ENCODE measurements at regions not wholly inside any gene's neighbourhood (a gene's known extent, or its start where the extent isn't known, plus 50 kb on each side); places are given as distances from the start of the nearest gene placed in this dataset.

DNA sequence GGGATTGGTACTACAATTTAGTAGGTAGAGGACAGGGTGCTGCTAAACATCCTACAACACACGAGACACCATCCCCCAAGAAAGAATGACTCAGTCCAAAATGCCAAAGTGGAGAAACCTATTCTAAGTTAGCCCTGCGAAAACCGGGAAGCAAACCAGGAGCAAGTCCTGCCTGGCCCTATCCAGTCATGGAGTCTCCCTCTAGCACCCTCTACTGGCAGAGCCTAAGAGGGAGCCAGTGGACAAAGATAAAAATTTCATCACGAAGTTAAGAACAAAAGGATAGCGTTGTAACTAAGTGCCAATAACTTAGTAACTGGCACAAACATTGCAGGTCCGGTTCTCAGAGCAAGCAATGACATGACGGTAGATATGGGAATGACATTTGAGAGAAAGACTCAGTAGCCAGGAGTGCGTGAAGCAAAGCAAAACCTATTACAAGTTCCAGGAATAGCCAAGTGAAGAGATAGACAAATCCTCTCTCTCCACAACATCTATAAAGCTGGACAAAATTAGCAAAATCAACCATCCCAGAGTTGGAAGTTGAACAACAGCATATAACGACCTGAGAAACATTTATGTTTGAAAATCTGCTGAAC is 383.5 kb downstream of the OMA1 start:
- in situ Hi-C loops (cut with MboI) (no loop called here), intact Hi-C loops (cut with micrococcal nuclease; ENCODE audit: unreplicated experiment) (loop anchor here (5.0 kb wide), 1 partner anchor 384 kb away; the partner anchor contains the start of gene OMA1)
- Histone ChIP-seq H3K4me3 (no peak overlapping the region), H3K27ac (ENCODE audit: control insufficient read depth, insufficient read depth) (no peak overlapping the region), H4K20me1 (ENCODE audit: control insufficient read depth, insufficient read depth) (no peaks in the 10 kb centered on the region), H3K9ac (ENCODE audit: control insufficient read depth, insufficient read depth, low read length) (no peak overlapping the region), H3K79me2 (ENCODE audit: control insufficient read depth, insufficient read depth, low read length) (no peaks in the 10 kb centered on the region), H2AFZ (ENCODE audit: control insufficient read depth, low read depth, low read length) (no peak overlapping the region), H3K9me3 (replicated peaks; ENCODE audit: control insufficient read depth, insufficient read depth, low read length) (no peaks in the 10 kb centered on the region), H3K36me3 (ENCODE audit: control insufficient read depth in 2 of 2, insufficient read depth in 2 of 2, low read length in 1 of 2) (no peaks in the 10 kb centered on the region), H3K4me2 (ENCODE audit: control insufficient read depth, insufficient read depth) (no peak overlapping the region), H3K27me3 (replicated peaks in 1 of 2; ENCODE audit: control insufficient read depth in 2 of 2, insufficient read depth in 2 of 2, low read length in 1 of 2) (no peaks in the 10 kb centered on the region), H3K4me1 (ENCODE audit: control insufficient read depth, insufficient read depth, low read length) (no peaks in the 10 kb centered on the region)
- DNase-seq (ENCODE audit: low read depth, low spot score) (no peak), FAIRE-seq (no peak), ATAC-seq (peak; percentile 76)
- ChIA-PET SMC1A (ENCODE audit: uncharacterized antibody, unreplicated experiment) (interaction anchor here (1.1 to 17.8 kb wide), 15 partner anchors 8 to 236 kb away, joined by 3 to 258 read pairs (median 6); no protein-coding TSS in a partner anchor), POLR2A (interaction anchor here (1.3 kb wide), 1 partner anchor 55 kb away, joined by 3 read pairs; no protein-coding TSS in a partner anchor), CTCF (interaction anchor here (0.8 to 13.7 kb wide), 25 partner anchors 8 to 1030 kb away, joined by 3 to 164 read pairs (median 5); no protein-coding TSS in a partner anchor), RAD21 (ENCODE audit: unreplicated experiment) (interaction anchor here (1.1 to 11.6 kb wide), 7 partner anchors 8 to 382 kb away, joined by 5 to 202 read pairs (median 12); no protein-coding TSS in a partner anchor)
- no peak for TF ChIP-seq EED (IDR thresholded peaks at IDR 0.05; ENCODE audit: low read depth)
- TF ChIP-seq SMC3 (IDR thresholded peaks at IDR 0.05; ENCODE audit: borderline replicate concordance, low read length) = peak; percentile 75; the same call in 1 of the 2 replicates
- peak; percentile 73 for TF ChIP-seq RAD21 (IDR thresholded peaks at IDR 0.05; ENCODE audit: insufficient read depth, low read depth, low read length)
- TF ChIP-seq IKZF1 (conservative IDR thresholded peaks at IDR 0.05) = 0 out of 2 replicates have a peak, but pooled peaks have one; percentile 19
- no peak for TF ChIP-seq RB1 (IDR thresholded peaks at IDR 0.05; ENCODE audit: borderline replicate concordance)
- no peak for TF ChIP-seq STAT1 (conservative IDR thresholded peaks at IDR 0.05)
- TF ChIP-seq, protein P1, sequence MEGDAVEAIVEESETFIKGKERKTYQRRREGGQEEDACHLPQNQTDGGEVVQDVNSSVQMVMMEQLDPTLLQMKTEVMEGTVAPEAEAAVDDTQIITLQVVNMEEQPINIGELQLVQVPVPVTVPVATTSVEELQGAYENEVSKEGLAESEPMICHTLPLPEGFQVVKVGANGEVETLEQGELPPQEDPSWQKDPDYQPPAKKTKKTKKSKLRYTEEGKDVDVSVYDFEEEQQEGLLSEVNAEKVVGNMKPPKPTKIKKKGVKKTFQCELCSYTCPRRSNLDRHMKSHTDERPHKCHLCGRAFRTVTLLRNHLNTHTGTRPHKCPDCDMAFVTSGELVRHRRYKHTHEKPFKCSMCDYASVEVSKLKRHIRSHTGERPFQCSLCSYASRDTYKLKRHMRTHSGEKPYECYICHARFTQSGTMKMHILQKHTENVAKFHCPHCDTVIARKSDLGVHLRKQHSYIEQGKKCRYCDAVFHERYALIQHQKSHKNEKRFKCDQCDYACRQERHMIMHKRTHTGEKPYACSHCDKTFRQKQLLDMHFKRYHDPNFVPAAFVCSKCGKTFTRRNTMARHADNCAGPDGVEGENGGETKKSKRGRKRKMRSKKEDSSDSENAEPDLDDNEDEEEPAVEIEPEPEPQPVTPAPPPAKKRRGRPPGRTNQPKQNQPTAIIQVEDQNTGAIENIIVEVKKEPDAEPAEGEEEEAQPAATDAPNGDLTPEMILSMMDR (IDR thresholded peaks at IDR 0.05 in 2 of 3, conservative IDR thresholded peaks at IDR 0.05 in 1 of 3; ENCODE audit: control insufficient read depth in 2 of 3, extremely low read depth in 1 of 3, insufficient read depth in 1 of 3, low read depth in 3 of 3, low read length in 3 of 3) = peak; percentile 75 to 88 (median 83)
- 8% methylated on average over 9 of the region's 9 CpGs for WGBS (ENCODE audit: insufficient coverage, insufficient replicate concordance, low lambda C conversion rate, missing lambda C conversion rate)
- no TSS peak for BruUV-seq (replicated peaks)

All from GM12878 (cell line).